HepG2 (cell line): ENCODE measurements at regions not wholly inside any gene's neighbourhood (a gene's known extent, or its start where the extent isn't known, plus 50 kb on each side); places are given as distances from the start of the nearest gene placed in this dataset.

Experiments
- ATAC-seq: fragments of 200-7000 bp; cut with Tn5 transposase; 3 replicates; pipeline ENCODE4 v1.9.1; 2020; ENCODE audit warnings: mild to moderate bottlenecking, moderate library complexity
- BruUV-seq: library from RNA; stranded (reverse); fragments of 400-500 nt; replicated peaks from 2 replicates; lab custom pipeline; 2021; lab: Mats Ljungman, UMichigan
- CTCF ChIA-PET: fragments of 300-600 bp; formaldehyde crosslinking; extraction: SDS; loops from one replicate; lab custom pipeline; 2021; ENCODE audit warnings: low total read pairs, inconsistent platforms, low intra/inter-chr PET ratio; lab: Yijun Ruan, JAX
- POLR2A ChIA-PET: fragments of 350-600 bp; sonication (Branson Sonifier 250); formaldehyde crosslinking; loops from one replicate; lab custom pipeline; 2020; ENCODE audit warnings: antibody characterized with exemption, inconsistent platforms; lab: Yijun Ruan, JAX
- DNase-seq: peaks from one replicate; pipeline ENCODE4 v3.0.0-alpha.2; 2015; ENCODE audit warnings: low spot score
- FAIRE-seq: peaks from 3 replicates; lab custom pipeline; 2011; peaks lifted over from hg19 to GRCh38; lab: Jason Lieb, UNC
- H2AFZ ChIP-seq: one replicate; pipeline ENCODE4 v1.6.1; 2011; ENCODE audit warnings: low read length, inconsistent platforms
- H3K27ac ChIP-seq: fragments of 300-600 bp; 3 replicates; pipeline ENCODE4 v1.8.0; 2011; ENCODE audit warnings: mixed run types, mild to moderate bottlenecking, mixed read lengths, low read length, inconsistent platforms; ENCODE audit not compliant: insufficient read depth; ENCODE audit errors: extremely low read length
- H3K27me3 ChIP-seq, 2 experiments: fragments of 200-600 bp in 1 of 2; 2 replicates in 1 of 2; 3 replicates in 1 of 2; pipeline versions ENCODE4 v1.6.0 to v1.8.0; 2011; ENCODE audit warnings: low read length in 2 of 2, mild to moderate bottlenecking in 2 of 2, moderate library complexity in 2 of 2, inconsistent platforms in 1 of 2; ENCODE audit not compliant: insufficient read depth in 2 of 2, control insufficient read depth in 1 of 2
- H3K36me3 ChIP-seq, 2 experiments: fragments of 200-600 bp in 1 of 2; replicated peaks in 1 of 2; 2 replicates in 1 of 2; 3 replicates in 1 of 2; pipeline versions ENCODE4 v1.5.1 to v1.8.0; 2011; ENCODE audit warnings: low read length in 2 of 2, inconsistent platforms in 1 of 2; ENCODE audit not compliant: insufficient read depth in 2 of 2, control insufficient read depth in 1 of 2
- H3K4me1 ChIP-seq: 2 replicates; pipeline ENCODE4 v1.5.1; 2012; ENCODE audit warnings: low read length, inconsistent platforms; ENCODE audit not compliant: insufficient read depth
- H3K4me2 ChIP-seq: 2 replicates; pipeline ENCODE4 v1.6.0; 2011; ENCODE audit warnings: low read depth, low read length, inconsistent platforms
- H3K4me3 ChIP-seq, 3 experiments: fragments of 200-600 bp in 1 of 3; sonication (generic), shearing (Covaris generic) in 1 of 3; replicated peaks in 1 of 3; 2 replicates each; pipeline ENCODE4 v1.5.1; 2011 to 2016; ENCODE audit warnings: low read length in 3 of 3, inconsistent platforms in 2 of 3, low read depth in 2 of 3, mild to moderate bottlenecking in 2 of 3, control low read depth in 1 of 3, mixed read lengths in 1 of 3; ENCODE audit not compliant: insufficient read depth in 1 of 3
- H3K79me2 ChIP-seq: one replicate; pipeline ENCODE4 v1.6.1; 2011; ENCODE audit warnings: low read length, inconsistent platforms; ENCODE audit not compliant: insufficient read depth
- H3K9ac ChIP-seq: 2 replicates; pipeline ENCODE4 v1.6.0; 2011; ENCODE audit warnings: mild to moderate bottlenecking, low read depth, low read length, inconsistent platforms; ENCODE audit not compliant: insufficient read depth
- H3K9me3 ChIP-seq: 2 replicates; pipeline ENCODE4 v1.5.1; 2012; ENCODE audit warnings: mild to moderate bottlenecking, low read length
- H4K20me1 ChIP-seq: 2 replicates; pipeline ENCODE4 v1.6.0; 2011; ENCODE audit warnings: inconsistent platforms, mild to moderate bottlenecking, low read length, moderate library complexity; ENCODE audit not compliant: insufficient read depth
- BCL3 ChIP-seq: sonication (generic); formaldehyde crosslinking; IDR thresholded peaks from 2 replicates; pipeline ENCODE4 v1.5.1; 2020; ENCODE audit warnings: mild to moderate bottlenecking, missing genetic modification reagents, moderate library complexity
- EP300 ChIP-seq, 3 experiments: sonication (generic) in 1 of 3; formaldehyde crosslinking in 1 of 3; IDR thresholded peaks; 2 replicates each; pipeline versions ENCODE4 v1.5.1 to v1.6.1; 2011 to 2020; ENCODE audit warnings: low read depth in 2 of 3, low read length in 2 of 3, borderline replicate concordance in 1 of 3, improper control_type of control experiment in 1 of 3, mild to moderate bottlenecking in 1 of 3, missing genetic modification reagents in 1 of 3, moderate library complexity in 1 of 3
- HNRNPLL ChIP-seq: fragments of 200-400 bp; formaldehyde crosslinking; IDR thresholded peaks from 2 replicates; pipeline ENCODE4 v1.6.1; 2017; ENCODE audit warnings: mild to moderate bottlenecking, low read depth, low read length; ENCODE audit not compliant: poor library complexity, severe bottlenecking
- HOXA7 ChIP-seq: sonication (generic); formaldehyde crosslinking; IDR thresholded peaks from 2 replicates; pipeline ENCODE4 v1.8.1; 2022; ENCODE audit warnings: mild to moderate bottlenecking, missing genetic modification reagents, moderate library complexity
- PBX3 ChIP-seq: sonication (generic); formaldehyde crosslinking; IDR thresholded peaks from 2 replicates; pipeline ENCODE4 v1.8.1; 2023; ENCODE audit warnings: missing genetic modification reagents, inconsistent platforms, borderline replicate concordance
- PLSCR1 ChIP-seq: sonication (generic); formaldehyde crosslinking; IDR thresholded peaks from 2 replicates; pipeline ENCODE4 v1.5.0; 2020; ENCODE audit warnings: missing genetic modification reagents, mild to moderate bottlenecking, borderline replicate concordance
- SRSF9 ChIP-seq: fragments of 200-400 bp; formaldehyde crosslinking; IDR thresholded peaks from 2 replicates; pipeline ENCODE4 v1.6.1; 2018; ENCODE audit warnings: borderline replicate concordance, mild to moderate bottlenecking, low read depth, low read length; ENCODE audit not compliant: insufficient read depth, poor library complexity, severe bottlenecking
- ZBTB7A ChIP-seq: sonication (generic); formaldehyde crosslinking; IDR thresholded peaks from 2 replicates; pipeline ENCODE4 v1.8.0; 2022; ENCODE audit warnings: mild to moderate bottlenecking, missing genetic modification reagents
- ZFP82 ChIP-seq: sonication (generic); formaldehyde crosslinking; IDR thresholded peaks from 2 replicates; pipeline ENCODE4 v1.5.1; 2020; ENCODE audit warnings: mild to moderate bottlenecking, missing genetic modification reagents, borderline replicate concordance
- ZNF264 ChIP-seq: sonication (generic); formaldehyde crosslinking; IDR thresholded peaks from 2 replicates; pipeline ENCODE4 v1.4.0; 2020; ENCODE audit warnings: missing genetic modification reagents
- ZNF33B ChIP-seq: sonication (generic); formaldehyde crosslinking; IDR thresholded peaks from 2 replicates; pipeline ENCODE4 v1.5.1; 2020; ENCODE audit warnings: mild to moderate bottlenecking, missing genetic modification reagents
- ZNF709 ChIP-seq: sonication (generic); formaldehyde crosslinking; IDR thresholded peaks from 2 replicates; pipeline ENCODE4 v1.5.0; 2020; ENCODE audit warnings: mild to moderate bottlenecking, missing genetic modification reagents
- ZNF800 ChIP-seq: sonication (generic); formaldehyde crosslinking; IDR thresholded peaks from 2 replicates; pipeline ENCODE4 v1.4.0; 2020; ENCODE audit warnings: missing genetic modification reagents
- WGBS: methylation state at CpG from one replicate; pipeline ENCODE4 v1.1.6; 2017; ENCODE audit warnings: low lambda C conversion rate; 5-methylcytosine and 5-hydroxymethylcytosine counted together
- in situ Hi-C: cut with HindIII; loops from 2 replicates; pipeline ENCODE4 v1.10.0; 2017; ENCODE audit warnings: low pct_unique_long_range_greater_than_20kb; ENCODE audit not compliant: extremely low pct_ligation_motif_present
- intact Hi-C: fragments of 100-400 bp; cut with micrococcal nuclease; formaldehyde crosslinking; loops from one replicate; pipeline ENCODE4 v1.10.0; 2022; ENCODE audit not compliant: unreplicated experiment

GRCh38 chr19:27851002-27851481 is 1361.9 kb downstream of the UQCRFS1 start:
- Histone ChIP-seq H3K36me3 (no peaks in the 10 kb centered on the region), H3K27ac (no peak overlapping the region), H2AFZ (no peak overlapping the region), H3K9me3 (peaks cover 77% of the 10 kb centered on the region), H4K20me1 (no peaks in the 10 kb centered on the region), H3K4me1 (no peaks in the 10 kb centered on the region), H3K4me2 (no peak overlapping the region), H3K4me3 (no peak overlapping the region), H3K9ac (no peak overlapping the region), H3K27me3 (no peaks in the 10 kb centered on the region), H3K79me2 (no peaks in the 10 kb centered on the region)
- CTCF ChIA-PET: no interaction called here
- in situ Hi-C loops: no loop called here
- FAIRE-seq (no peak), ATAC-seq (no peak), DNase-seq (no peak)
- intact Hi-C loops: no loop called here
- 75% methylated on average over 25 of the region's 30 CpGs for WGBS
- TF ChIP-seq PLSCR1 (no peak), BCL3 (CRISPR knock-in tag) (no peak), ZNF800 (no peak), ZNF33B (no peak)
- BruUV-seq: no TSS peak
- POLR2A ChIA-PET: no interaction called here

GRCh38 chr19:27846944-27847343 is 1366.0 kb downstream of the UQCRFS1 start:
- ATAC-seq (no peak; the same call in 1 of the 3 replicates), DNase-seq (peak; percentile 2), FAIRE-seq (no peak)
- H3K9me3 ChIP-seq: peaks cover 97% of the 10 kb centered on the region
- no peak overlapping the region for H2AFZ ChIP-seq
- 0% methylated on average over 2 of the region's 5 CpGs for WGBS
- intact Hi-C loops: no loop called here
- H3K4me3 ChIP-seq: no peak overlapping the region
- H3K27me3 ChIP-seq: no peaks in the 10 kb centered on the region
- no peaks in the 10 kb centered on the region for H3K79me2 ChIP-seq
- no peaks in the 10 kb centered on the region for H4K20me1 ChIP-seq
- no peak overlapping the region for H3K27ac ChIP-seq
- ChIA-PET POLR2A (no interaction called here), CTCF (no interaction called here)
- in situ Hi-C loops: no loop called here
- H3K4me2 ChIP-seq: no peak overlapping the region
- H3K4me1 ChIP-seq: no peaks in the 10 kb centered on the region
- BruUV-seq: no TSS peak
- H3K36me3 ChIP-seq: no peaks in the 10 kb centered on the region
- no peak overlapping the region for H3K9ac ChIP-seq
- TF ChIP-seq ZBTB7A (no peak), HNRNPLL (no peak), SRSF9 (no peak), PBX3 (CRISPR knock-in tag) (no peak), ZFP82 (no peak), HOXA7 (CRISPR knock-in tag) (no peak), ZNF264 (CRISPR knock-in tag) (no peak), ZNF709 (CRISPR knock-in tag) (no peak), EP300 (IDR thresholded peaks at IDR 0.05; ENCODE audit: low read depth in 2 of 2, low read length in 2 of 2) (no peak), EP300 (CRISPR knock-in tag; IDR thresholded peaks at IDR 0.05; ENCODE audit: borderline replicate concordance) (no peak)
